Tibial artery (tissue), 4 donors: ENCODE measurements at regions not wholly inside any gene's neighbourhood (a gene's known extent, or its start where the extent isn't known, plus 50 kb on each side); places are given as distances from the start of the nearest gene placed in this dataset.

ENCODE experiments used
- DNase-seq, 2 donors: peaks; one replicate each; pipeline ENCODE4 v3.0.0-alpha.2; 2019
- H3K27ac ChIP-seq, 2 donors: fragments of 200-600 bp; sonication (generic) in 1 of 2; 1 replicate in 1 of 2; 2 replicates in 1 of 2; pipeline ENCODE4 v1.5.1; 2018 to 2019; ENCODE audit warnings: mild to moderate bottlenecking in 1 of 2
- H3K27me3 ChIP-seq, 2 donors: fragments of 200-600 bp; sonication (generic) in 1 of 2; one replicate each; pipeline versions ENCODE4 v1.5.1 to v1.6.0; 2016 to 2019
- H3K36me3 ChIP-seq, 3 donors: fragments of 200-600 bp; sonication (generic) in 2 of 3; one replicate each; pipeline ENCODE4 v1.5.1; 2016 to 2019; ENCODE audit warnings: mild to moderate bottlenecking in 2 of 3
- H3K4me1 ChIP-seq, 4 donors: fragments of 200-600 bp; sonication (generic) in 2 of 4; 1 replicate in 3 of 4; 2 replicates in 1 of 4; pipeline ENCODE4 v1.5.1; 2016 to 2019
- H3K4me3 ChIP-seq, 2 donors: fragments of 200-600 bp; sonication (generic) in 1 of 2; 1 replicate in 1 of 2; 2 replicates in 1 of 2; pipeline ENCODE4 v1.5.1; 2018 to 2019; ENCODE audit warnings: mild to moderate bottlenecking in 2 of 2
- H3K9me3 ChIP-seq, 3 donors: fragments of 200-600 bp; sonication (generic) in 1 of 3; one replicate each; pipeline ENCODE4 v1.5.1; 2016 to 2019
- CTCF ChIP-seq, 2 experiments: fragments of 200-600 bp in 1 of 2; fragments of 450-650 bp in 1 of 2; IDR thresholded peaks; one replicate each; pipeline ENCODE4 v1.5.1; 2017 to 2019; ENCODE audit warnings: antibody characterized with exemption in 2 of 2, mild to moderate bottlenecking in 1 of 2, moderate library complexity in 1 of 2
- intact Hi-C: fragments of 100-400 bp; cut with DNase I; formaldehyde crosslinking; loops from one replicate; pipeline ENCODE4 v1.15.0; 2023; ENCODE audit warnings: low total_unique reads

- Histone ChIP-seq H3K27me3 (no peaks in the 10 kb centered on the region), H3K4me1 (no peaks in the 10 kb centered on the region), H3K36me3 (no peaks in the 10 kb centered on the region), H3K27ac (no peak overlapping the region), H3K9me3 (no peaks in the 10 kb centered on the region), H3K4me3 (no peak overlapping the region)
- intact Hi-C loops, result no loop called here
- DNase-seq, result no peak
- TF ChIP-seq CTCF (IDR thresholded peaks at IDR 0.05), result no peak
Measured at GRCh38 chr18:64202210-64202836, 53.4 kb upstream of the LINC00305 start.

GRCh38 chr18:64201781-64202180 is 52.9 kb upstream of the LINC00305 start:
- intact Hi-C loops, result no loop called here
- Histone ChIP-seq H3K4me3 (no peak overlapping the region), H3K36me3 (no peaks in the 10 kb centered on the region)

GRCh38 chr18:64199581-64199980 is 50.7 kb upstream of the LINC00305 start:
- H3K27ac ChIP-seq, result no peak overlapping the region
- H3K27me3 ChIP-seq, result no peaks in the 10 kb centered on the region
- H3K36me3 ChIP-seq, result no peaks in the 10 kb centered on the region
- TF ChIP-seq CTCF (IDR thresholded peaks at IDR 0.05), result no peak
- DNase-seq, result no peak
- no peak overlapping the region for H3K4me3 ChIP-seq
- no peaks in the 10 kb centered on the region for H3K9me3 ChIP-seq
- intact Hi-C loops, result no loop called here
- H3K4me1 ChIP-seq, result no peaks in the 10 kb centered on the region

More at GRCh38 chr18:64201781-64202180, 52.9 kb upstream of the LINC00305 start:
- Histone ChIP-seq H3K9me3 (no peaks in the 10 kb centered on the region), H3K27ac (no peak overlapping the region), H3K27me3 (no peaks in the 10 kb centered on the region), H3K4me1 (no peaks in the 10 kb centered on the region)
- DNase-seq, result no peak
- no peak for TF ChIP-seq CTCF (IDR thresholded peaks at IDR 0.05)
